ENCODE measurements at regions not wholly inside any gene's neighbourhood (a gene's known extent, or its start where the extent isn't known, plus 50 kb on each side); places are given as distances from the start of the nearest gene placed in this dataset.
"Not testable (repeated sequence)": the region's sequence is repeated elsewhere in the genome, so short reads cannot be mapped to it uniquely, and the experiment has no call there.

DNA sequence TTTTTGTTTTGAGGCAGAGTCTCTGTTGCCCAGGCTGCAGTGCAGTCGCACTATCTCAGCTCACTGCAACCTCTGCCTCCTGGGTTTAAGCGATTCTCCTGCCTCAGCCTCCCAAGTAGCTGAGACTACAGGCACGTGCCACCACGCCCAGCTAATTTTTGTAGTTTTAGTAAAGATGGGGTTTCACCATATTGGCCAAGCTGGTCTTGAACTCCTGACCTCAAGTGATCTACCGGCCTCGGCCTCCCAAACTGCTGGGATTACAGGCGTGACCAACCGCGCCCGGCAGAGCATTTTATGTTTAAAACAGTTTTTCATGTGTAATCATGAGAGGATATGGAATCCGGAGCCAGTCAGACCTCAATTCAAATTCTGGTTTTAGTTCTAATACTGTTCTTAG is 94.0 kb upstream of the CHD2 start:
- TF ChIP-seq, protein P1, sequence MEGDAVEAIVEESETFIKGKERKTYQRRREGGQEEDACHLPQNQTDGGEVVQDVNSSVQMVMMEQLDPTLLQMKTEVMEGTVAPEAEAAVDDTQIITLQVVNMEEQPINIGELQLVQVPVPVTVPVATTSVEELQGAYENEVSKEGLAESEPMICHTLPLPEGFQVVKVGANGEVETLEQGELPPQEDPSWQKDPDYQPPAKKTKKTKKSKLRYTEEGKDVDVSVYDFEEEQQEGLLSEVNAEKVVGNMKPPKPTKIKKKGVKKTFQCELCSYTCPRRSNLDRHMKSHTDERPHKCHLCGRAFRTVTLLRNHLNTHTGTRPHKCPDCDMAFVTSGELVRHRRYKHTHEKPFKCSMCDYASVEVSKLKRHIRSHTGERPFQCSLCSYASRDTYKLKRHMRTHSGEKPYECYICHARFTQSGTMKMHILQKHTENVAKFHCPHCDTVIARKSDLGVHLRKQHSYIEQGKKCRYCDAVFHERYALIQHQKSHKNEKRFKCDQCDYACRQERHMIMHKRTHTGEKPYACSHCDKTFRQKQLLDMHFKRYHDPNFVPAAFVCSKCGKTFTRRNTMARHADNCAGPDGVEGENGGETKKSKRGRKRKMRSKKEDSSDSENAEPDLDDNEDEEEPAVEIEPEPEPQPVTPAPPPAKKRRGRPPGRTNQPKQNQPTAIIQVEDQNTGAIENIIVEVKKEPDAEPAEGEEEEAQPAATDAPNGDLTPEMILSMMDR (IDR thresholded peaks at IDR 0.05) = not testable (repeated sequence)
- not testable (repeated sequence) for TF ChIP-seq POLR2A (IDR thresholded peaks at IDR 0.05)
